Gastrocnemius medialis (tissue), 4 donors: ENCODE measurements at regions not wholly inside any gene's neighbourhood (a gene's known extent, or its start where the extent isn't known, plus 50 kb on each side); places are given as distances from the start of the nearest gene placed in this dataset.
A peak's percentile ranks its signal among the peaks of the same experiment; 100 is the strongest.

Source experiments
- ATAC-seq, 2 donors: fragments of 150-250 bp; one replicate each; pipeline ENCODE4 v1.9.1; 2016
- DNase-seq, 2 donors: peaks; one replicate each; pipeline ENCODE4 v3.0.0-alpha.2; 2019
- H3K27ac ChIP-seq, 4 donors: fragments of 200-600 bp; sonication (generic); 1 replicate in 1 of 4; 2 replicates in 3 of 4; pipeline ENCODE4 v1.5.1; 2016 to 2018; ENCODE audit warnings: mild to moderate bottlenecking in 2 of 4, moderate library complexity in 1 of 4
- H3K27me3 ChIP-seq, 3 donors: fragments of 200-600 bp; sonication (generic) in 2 of 3; 1 replicate in 1 of 3; 2 replicates in 2 of 3; pipeline versions ENCODE4 v1.5.1 to v1.6.0; 2016 to 2019; ENCODE audit warnings: mild to moderate bottlenecking in 1 of 3, moderate library complexity in 1 of 3
- H3K36me3 ChIP-seq, 2 donors: fragments of 200-600 bp; sonication (generic) in 1 of 2; one replicate each; pipeline ENCODE4 v1.5.1; 2017 to 2018
- H3K4me1 ChIP-seq, 2 donors: fragments of 200-600 bp; sonication (generic) in 1 of 2; one replicate each; pipeline ENCODE4 v1.5.1; 2016 to 2017; ENCODE audit warnings: mild to moderate bottlenecking in 2 of 2
- H3K4me3 ChIP-seq, 4 donors: fragments of 200-600 bp; sonication (generic) in 3 of 4; 1 replicate in 1 of 4; 2 replicates in 3 of 4; pipeline ENCODE4 v1.5.1; 2016 to 2019; ENCODE audit warnings: mild to moderate bottlenecking in 2 of 4
- H3K9me3 ChIP-seq, 3 donors: fragments of 200-600 bp; sonication (generic) in 2 of 3; 1 replicate in 1 of 3; 2 replicates in 2 of 3; pipeline ENCODE4 v1.5.1; 2016 to 2019
- POLR2A ChIP-seq, 2 donors: fragments of 450-650 bp; IDR thresholded peaks; one replicate each; pipeline ENCODE4 v1.6.1; 2017; ENCODE audit warnings: antibody characterized with exemption in 2 of 2, mild to moderate bottlenecking in 2 of 2, moderate library complexity in 2 of 2
- in situ Hi-C, 4 donors: fragments of 200-750 bp; cut with MboI; loops; one replicate each; pipeline versions ENCODE4 v1.15.0 to v1.8.0; 2017; ENCODE audit warnings: low sequenced_read_pairs in 4 of 4
- intact Hi-C: fragments of 100-400 bp; cut with DNase I; formaldehyde crosslinking; loops from one replicate; pipeline ENCODE4 v1.15.1; 2023; ENCODE audit warnings: low total_unique reads
- TF ChIP-seq, protein P1 (sequence below), 5 experiments: fragments of 450-650 bp in 3 of 5; fragments of 200-600 bp in 2 of 5; sonication (generic) in 2 of 5; IDR thresholded peaks in 4 of 5; conservative IDR thresholded peaks in 1 of 5; 1 replicate in 4 of 5; 2 replicates in 1 of 5; pipeline ENCODE4 v1.5.1; 2016 to 2019; ENCODE audit warnings: antibody characterized with exemption in 5 of 5, mild to moderate bottlenecking in 3 of 5, moderate library complexity in 3 of 5

DNA sequence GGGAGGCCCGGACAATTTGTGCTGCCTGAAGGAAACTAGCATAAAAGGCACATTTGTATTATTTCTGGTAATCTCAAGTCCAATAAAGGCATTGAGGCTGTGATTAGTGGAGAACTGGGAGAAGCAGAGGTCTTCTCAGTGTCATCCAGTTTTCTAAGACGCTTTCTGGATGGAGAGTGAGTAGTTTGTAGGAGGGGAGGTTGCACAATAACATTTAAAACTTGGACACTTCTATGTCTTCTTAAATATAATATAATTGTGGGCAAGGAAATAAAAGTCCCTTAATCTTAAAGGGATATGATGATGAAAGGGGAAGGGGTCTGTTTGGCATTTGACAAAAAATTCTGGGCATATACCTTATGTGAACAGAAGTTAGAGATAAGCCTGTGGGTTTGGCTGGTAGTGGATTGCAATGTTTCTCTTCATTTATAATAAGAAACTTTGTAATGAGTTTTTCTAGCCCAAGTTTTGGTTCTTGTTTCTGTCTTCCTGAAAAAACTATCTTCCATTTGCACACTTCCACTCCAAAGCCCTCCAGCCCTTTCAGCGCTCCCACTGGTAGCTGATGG is 291.6 kb upstream of the TGFBR2 start:
- peak overlapping the region in 1 of 4 donors; percentile 19 for H3K27ac ChIP-seq
- no peaks in the 10 kb centered on the region for H3K27me3 ChIP-seq
- intact Hi-C loops (no loop called here), in situ Hi-C loops (no loop called here)
- H3K9me3 ChIP-seq, result no peaks in the 10 kb centered on the region
- TF ChIP-seq, protein P1, sequence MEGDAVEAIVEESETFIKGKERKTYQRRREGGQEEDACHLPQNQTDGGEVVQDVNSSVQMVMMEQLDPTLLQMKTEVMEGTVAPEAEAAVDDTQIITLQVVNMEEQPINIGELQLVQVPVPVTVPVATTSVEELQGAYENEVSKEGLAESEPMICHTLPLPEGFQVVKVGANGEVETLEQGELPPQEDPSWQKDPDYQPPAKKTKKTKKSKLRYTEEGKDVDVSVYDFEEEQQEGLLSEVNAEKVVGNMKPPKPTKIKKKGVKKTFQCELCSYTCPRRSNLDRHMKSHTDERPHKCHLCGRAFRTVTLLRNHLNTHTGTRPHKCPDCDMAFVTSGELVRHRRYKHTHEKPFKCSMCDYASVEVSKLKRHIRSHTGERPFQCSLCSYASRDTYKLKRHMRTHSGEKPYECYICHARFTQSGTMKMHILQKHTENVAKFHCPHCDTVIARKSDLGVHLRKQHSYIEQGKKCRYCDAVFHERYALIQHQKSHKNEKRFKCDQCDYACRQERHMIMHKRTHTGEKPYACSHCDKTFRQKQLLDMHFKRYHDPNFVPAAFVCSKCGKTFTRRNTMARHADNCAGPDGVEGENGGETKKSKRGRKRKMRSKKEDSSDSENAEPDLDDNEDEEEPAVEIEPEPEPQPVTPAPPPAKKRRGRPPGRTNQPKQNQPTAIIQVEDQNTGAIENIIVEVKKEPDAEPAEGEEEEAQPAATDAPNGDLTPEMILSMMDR (IDR thresholded peaks at IDR 0.05 in 4 of 5, conservative IDR thresholded peaks at IDR 0.05 in 1 of 5), result no peak
- no peak for TF ChIP-seq POLR2A (IDR thresholded peaks at IDR 0.05)
- H3K4me1 ChIP-seq, result no peaks in the 10 kb centered on the region
- no peaks in the 10 kb centered on the region for H3K36me3 ChIP-seq
- no peak overlapping the region for H3K4me3 ChIP-seq
- ATAC-seq (no peak), DNase-seq (no peak)

DNA sequence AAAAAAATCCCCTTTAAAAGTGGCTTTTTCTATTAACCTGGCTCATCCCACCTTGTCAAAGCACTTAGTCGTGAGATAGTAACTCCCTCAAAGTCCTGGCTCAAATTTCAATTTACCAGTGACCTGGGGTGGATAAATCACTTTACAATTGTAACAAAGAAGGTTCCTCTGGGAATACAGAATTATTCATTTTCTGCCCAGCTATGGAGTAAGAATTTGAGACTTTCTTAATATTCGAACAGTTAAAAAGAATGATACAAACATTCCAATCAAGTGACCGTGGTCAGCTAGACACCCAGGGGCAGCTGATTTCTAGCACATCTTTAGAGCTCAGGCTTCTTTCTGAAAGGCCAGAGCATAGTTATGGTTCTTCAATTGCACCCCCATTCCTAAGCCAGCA is 291.0 kb upstream of the TGFBR2 start:
- Histone ChIP-seq H3K36me3 (no peaks in the 10 kb centered on the region), H3K9me3 (no peaks in the 10 kb centered on the region), H3K4me1 (no peaks in the 10 kb centered on the region), H3K4me3 (no peak overlapping the region), H3K27me3 (no peaks in the 10 kb centered on the region), H3K27ac (no peak overlapping the region)
- TF ChIP-seq POLR2A (IDR thresholded peaks at IDR 0.05), result no peak
- TF ChIP-seq, protein P1 (IDR thresholded peaks at IDR 0.05 in 4 of 5, conservative IDR thresholded peaks at IDR 0.05 in 1 of 5), result no peak
- peak; percentile 53 to 72 for ATAC-seq
- intact Hi-C loops (no loop called here), in situ Hi-C loops (no loop called here)
- no peak for DNase-seq

DNA sequence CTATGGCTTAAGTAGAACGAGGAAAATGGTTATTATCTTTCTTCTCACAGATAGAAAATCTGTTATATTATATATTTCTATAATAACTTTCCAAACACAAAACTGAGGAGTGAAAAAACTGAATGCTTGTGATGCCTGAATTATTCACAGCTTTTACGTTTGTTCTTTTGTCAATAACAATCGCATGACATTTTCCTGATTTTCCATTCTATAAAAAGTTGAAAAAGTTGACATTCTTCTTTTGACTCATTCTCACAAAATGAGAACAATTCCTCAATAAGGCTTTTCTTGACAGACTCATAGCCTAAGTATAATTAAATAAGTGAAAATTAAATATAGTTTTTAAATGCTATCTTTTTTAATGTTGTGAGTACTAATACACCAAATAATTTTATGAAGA is 288.8 kb upstream of the TGFBR2 start:
- intact Hi-C loops (no loop called here), in situ Hi-C loops (no loop called here)
- no peak for DNase-seq
- no peaks in the 10 kb centered on the region for H3K9me3 ChIP-seq
- no peak overlapping the region for H3K4me3 ChIP-seq
- TF ChIP-seq, protein P1 (IDR thresholded peaks at IDR 0.05 in 4 of 5, conservative IDR thresholded peaks at IDR 0.05 in 1 of 5), result no peak
- TF ChIP-seq POLR2A (IDR thresholded peaks at IDR 0.05), result no peak
- no peaks in the 10 kb centered on the region for H3K4me1 ChIP-seq
- H3K27ac ChIP-seq, result no peak overlapping the region
- H3K27me3 ChIP-seq, result no peaks in the 10 kb centered on the region
- no peaks in the 10 kb centered on the region for H3K36me3 ChIP-seq
- ATAC-seq, result no peak

DNA sequence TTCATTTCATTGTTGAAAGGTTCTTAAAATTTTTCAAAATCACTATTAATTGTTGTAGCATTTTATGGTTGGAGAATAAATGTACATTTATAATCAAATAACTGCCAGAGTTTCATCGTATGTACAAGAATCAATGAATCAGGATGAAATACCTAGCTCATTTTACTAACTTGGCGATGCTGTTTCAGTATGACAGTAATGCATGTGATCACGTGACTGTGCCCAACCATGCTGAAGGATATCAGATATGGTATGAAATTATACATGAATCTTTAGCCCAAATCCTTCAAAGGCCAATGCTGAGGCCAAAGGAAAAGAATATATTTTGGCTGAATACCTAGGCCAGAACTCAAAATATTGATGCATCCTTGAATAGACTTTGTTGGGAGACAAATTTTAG is 288.3 kb upstream of the TGFBR2 start:
- Histone ChIP-seq H3K27me3 (no peaks in the 10 kb centered on the region), H3K4me1 (no peaks in the 10 kb centered on the region), H3K9me3 (no peaks in the 10 kb centered on the region), H3K27ac (no peak overlapping the region), H3K4me3 (no peak overlapping the region), H3K36me3 (no peaks in the 10 kb centered on the region)
- intact Hi-C loops, result no loop called here
- DNase-seq, result no peak
- TF ChIP-seq, protein P1 (IDR thresholded peaks at IDR 0.05 in 4 of 5, conservative IDR thresholded peaks at IDR 0.05 in 1 of 5), result no peak
- no peak for TF ChIP-seq POLR2A (IDR thresholded peaks at IDR 0.05)
- in situ Hi-C loops, result no loop called here
- ATAC-seq, result no peak

DNA sequence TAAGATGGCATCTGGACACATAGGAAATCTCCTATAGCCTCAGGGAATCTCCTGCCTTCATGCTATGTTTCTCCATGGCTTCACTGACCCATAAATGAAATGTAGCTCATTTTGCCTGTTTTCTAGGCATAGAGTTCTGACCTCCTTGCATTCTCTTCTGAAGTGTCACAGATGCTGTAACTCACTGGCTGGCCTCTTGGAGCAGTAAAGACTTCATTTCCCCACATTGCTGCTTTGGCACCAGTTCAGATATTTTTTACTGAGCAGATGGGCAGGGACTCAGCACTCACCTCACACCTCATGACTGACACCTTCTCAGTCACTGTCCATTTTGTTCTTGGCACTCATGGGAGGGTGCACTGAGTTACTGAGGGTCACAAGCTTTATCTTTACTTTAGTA is 286.7 kb upstream of the TGFBR2 start:
- intact Hi-C loops (no loop called here), in situ Hi-C loops (no loop called here)
- peak in 1 of 2 donors; percentile 18 for DNase-seq
- Histone ChIP-seq H3K27me3 (no peaks in the 10 kb centered on the region), H3K9me3 (no peaks in the 10 kb centered on the region), H3K36me3 (no peaks in the 10 kb centered on the region), H3K4me1 (no peaks in the 10 kb centered on the region), H3K27ac (no peak overlapping the region), H3K4me3 (no peak overlapping the region)
- TF ChIP-seq, protein P1 (IDR thresholded peaks at IDR 0.05 in 4 of 5, conservative IDR thresholded peaks at IDR 0.05 in 1 of 5), result peak in 2 of 5 experiments; percentile 10 to 19
- TF ChIP-seq POLR2A (IDR thresholded peaks at IDR 0.05), result no peak
- peak in 1 of 2 donors; percentile 49 for ATAC-seq
